Neural progenitor cell (in vitro differentiated cells): ENCODE measurements at regions not wholly inside any gene's neighbourhood (a gene's known extent, or its start where the extent isn't known, plus 50 kb on each side); places are given as distances from the start of the nearest gene placed in this dataset.

Experiments used
- DNase-seq: peaks from one replicate; pipeline ENCODE4 v3.0.0-alpha.2; 2016; ENCODE audit warnings: low spot score
- H2AFZ ChIP-seq: fragments of 200-600 bp; sonication (generic); replicated peaks from 2 replicates; pipeline ENCODE4 v1.6.1; 2016; ENCODE audit warnings: antibody characterized with exemption
- H3F3A ChIP-seq: fragments of 200-600 bp; sonication (generic); 2 replicates; pipeline ENCODE4 v1.6.1; 2016; ENCODE audit warnings: antibody characterized with exemption, low read depth
- H3K27ac ChIP-seq: fragments of 200-600 bp; sonication (generic); 2 replicates; pipeline ENCODE4 v1.5.1; 2016; ENCODE audit warnings: mild to moderate bottlenecking
- H3K27me3 ChIP-seq: fragments of 200-600 bp; sonication (generic); 2 replicates; pipeline ENCODE4 v1.6.1; 2016; ENCODE audit warnings: mild to moderate bottlenecking, moderate library complexity
- H3K36me3 ChIP-seq: fragments of 200-600 bp; sonication (generic); 2 replicates; pipeline ENCODE4 v1.5.1; 2016
- H3K4me1 ChIP-seq: fragments of 200-600 bp; sonication (generic); 2 replicates; pipeline ENCODE4 v1.6.1; 2016; ENCODE audit warnings: mixed run types
- H3K4me2 ChIP-seq: fragments of 200-600 bp; sonication (generic); 2 replicates; pipeline ENCODE4 v1.6.1; 2016
- H3K4me3 ChIP-seq: fragments of 200-600 bp; sonication (generic); 2 replicates; pipeline ENCODE4 v1.5.1; 2016
- H3K79me2 ChIP-seq: fragments of 200-600 bp; sonication (generic); 2 replicates; pipeline ENCODE4 v1.6.1; 2016; ENCODE audit warnings: low read depth
- H3K9ac ChIP-seq: fragments of 200-600 bp; sonication (generic); 2 replicates; pipeline ENCODE4 v1.6.1; 2016
- H3K9me3 ChIP-seq: fragments of 200-600 bp; sonication (generic); 2 replicates; pipeline ENCODE4 v1.5.1; 2016; ENCODE audit warnings: low read depth
- H4K20me1 ChIP-seq: fragments of 200-600 bp; sonication (generic); 2 replicates; pipeline ENCODE4 v1.6.1; 2016; ENCODE audit warnings: low read depth
- H3K27ac Mint-ChIP-seq: 3 replicates; pipeline ENCODE4 v1.8.0; 2021; ENCODE audit warnings: mixed read lengths
- H3K27me3 Mint-ChIP-seq: 2 replicates; pipeline ENCODE4 v1.8.0; 2022; ENCODE audit warnings: low read depth, mild to moderate bottlenecking, inconsistent platforms, moderate library complexity, mixed read lengths; ENCODE audit not compliant: insufficient read depth
- H3K36me3 Mint-ChIP-seq: 3 replicates; pipeline ENCODE4 v1.8.0; 2021; ENCODE audit warnings: mixed read lengths
- H3K4me1 Mint-ChIP-seq: 3 replicates; pipeline ENCODE4 v1.8.0; 2021; ENCODE audit warnings: mixed read lengths
- H3K4me3 Mint-ChIP-seq: 3 replicates; pipeline ENCODE4 v1.8.0; 2021; ENCODE audit warnings: mild to moderate bottlenecking, moderate library complexity, mixed read lengths
- H3K9me3 Mint-ChIP-seq: 3 replicates; pipeline ENCODE4 v1.8.0; 2020; ENCODE audit warnings: mixed read lengths
- CTCF ChIP-seq: fragments of 200-600 bp; sonication (generic); IDR thresholded peaks from 2 replicates; pipeline ENCODE4 v1.5.1; 2017; ENCODE audit warnings: antibody characterized with exemption, mild to moderate bottlenecking
- EZH2 ChIP-seq: fragments of 200-600 bp; sonication (generic); IDR thresholded peaks from 2 replicates; pipeline ENCODE4 v1.6.1; 2017; ENCODE audit warnings: antibody characterized with exemption, mild to moderate bottlenecking, moderate library complexity
- EZH2phosphoT487 ChIP-seq: fragments of 200-600 bp; sonication (generic); IDR thresholded peaks from 2 replicates; pipeline ENCODE4 v1.6.1; 2017; ENCODE audit warnings: antibody characterized with exemption

GRCh38 chr2:216562696-216563435 is 64.2 kb downstream of the RPL37A start:
- H3K4me3 ChIP-seq: no peak overlapping the region
- TF ChIP-seq EZH2 (no peak), CTCF (no peak), EZH2phosphoT487 (no peak)

GRCh38 chr2:216563646-216564045 is 65.0 kb downstream of the RPL37A start:
- no peak for DNase-seq
- peaks cover 28% of the 10 kb centered on the region for H3K4me1 ChIP-seq
- peaks cover 1% of the 10 kb centered on the region for H3F3A ChIP-seq
- H3K27ac Mint-ChIP-seq: no peak overlapping the region
- peaks cover 19% of the 10 kb centered on the region for H3K9me3 Mint-ChIP-seq
- H3K27me3 Mint-ChIP-seq: peaks cover 2% of the 10 kb centered on the region
- no peak overlapping the region for H3K4me3 Mint-ChIP-seq
- no peak overlapping the region for H3K4me2 ChIP-seq
- no peak overlapping the region for H3K4me3 ChIP-seq
- no peaks in the 10 kb centered on the region for H3K79me2 ChIP-seq
- no peak for TF ChIP-seq EZH2phosphoT487
- TF ChIP-seq CTCF: no peak
- TF ChIP-seq EZH2: no peak
- no peak overlapping the region for H3K27ac ChIP-seq
- no peak overlapping the region for H3K9ac ChIP-seq
- no peaks in the 10 kb centered on the region for H3K27me3 ChIP-seq
- no peaks in the 10 kb centered on the region for H3K9me3 ChIP-seq
- no peak overlapping the region for H2AFZ ChIP-seq
- peaks cover 38% of the 10 kb centered on the region for H3K4me1 Mint-ChIP-seq
- H3K36me3 ChIP-seq: no peaks in the 10 kb centered on the region
- H3K36me3 Mint-ChIP-seq: peaks cover 10% of the 10 kb centered on the region
- H4K20me1 ChIP-seq: no peaks in the 10 kb centered on the region

More at GRCh38 chr2:216562696-216563435, 64.2 kb downstream of the RPL37A start:
- Histone ChIP-seq H2AFZ (peak overlapping the region; percentile 2), H3F3A (peaks cover 6% of the 10 kb centered on the region), H3K4me1 (peaks cover 28% of the 10 kb centered on the region), H3K27me3 (no peaks in the 10 kb centered on the region), H3K27ac (no peak overlapping the region), H3K4me2 (peak overlapping the region; percentile 31), H3K9ac (no peak overlapping the region), H4K20me1 (no peaks in the 10 kb centered on the region), H3K79me2 (no peaks in the 10 kb centered on the region), H3K9me3 (no peaks in the 10 kb centered on the region), H3K36me3 (no peaks in the 10 kb centered on the region)
- Mint-ChIP-seq H3K27ac (peak overlapping the region; percentile 43), H3K9me3 (peaks cover 19% of the 10 kb centered on the region), H3K27me3 (peaks cover 2% of the 10 kb centered on the region), H3K36me3 (peaks cover 10% of the 10 kb centered on the region), H3K4me3 (no peak overlapping the region), H3K4me1 (peaks cover 41% of the 10 kb centered on the region)
- DNase-seq: no peak

- no peaks in the 10 kb centered on the region for H4K20me1 ChIP-seq
- peaks cover 5% of the 10 kb centered on the region for H3F3A ChIP-seq
- H3K27ac Mint-ChIP-seq: no peak overlapping the region
- H3K4me1 ChIP-seq: peaks cover 31% of the 10 kb centered on the region
- H3K27me3 ChIP-seq: no peaks in the 10 kb centered on the region
- H3K79me2 ChIP-seq: no peaks in the 10 kb centered on the region
- H3K4me3 Mint-ChIP-seq: no peak overlapping the region
- H3K4me1 Mint-ChIP-seq: peaks cover 37% of the 10 kb centered on the region
- no peak overlapping the region for H3K9ac ChIP-seq
- H3K36me3 Mint-ChIP-seq: peaks cover 10% of the 10 kb centered on the region
- no peak overlapping the region for H3K27ac ChIP-seq
- DNase-seq: no peak
- peaks cover 7% of the 10 kb centered on the region for H3K27me3 Mint-ChIP-seq
- H2AFZ ChIP-seq: no peak overlapping the region
- no peaks in the 10 kb centered on the region for H3K36me3 ChIP-seq
- H3K9me3 Mint-ChIP-seq: peaks cover 19% of the 10 kb centered on the region
- no peaks in the 10 kb centered on the region for H3K9me3 ChIP-seq
- no peak for TF ChIP-seq CTCF
- TF ChIP-seq EZH2phosphoT487: no peak
- TF ChIP-seq EZH2: no peak
- H3K4me3 ChIP-seq: no peak overlapping the region
- no peak overlapping the region for H3K4me2 ChIP-seq
Observed at GRCh38 chr2:216564611-216565010, 66.0 kb downstream of the RPL37A start.
